Esophagus muscularis mucosa (tissue), 4 donors: ENCODE measurements at regions not wholly inside any gene's neighbourhood (a gene's known extent, or its start where the extent isn't known, plus 50 kb on each side); places are given as distances from the start of the nearest gene placed in this dataset.

Source experiments
- DNase-seq: peaks from one replicate; pipeline ENCODE4 v3.0.0-alpha.2; 2017; ENCODE audit errors: extremely low spot score
- H3K27ac ChIP-seq, 4 donors: fragments of 200-600 bp; sonication (generic); replicated peaks in 1 of 4; 1 replicate in 3 of 4; 2 replicates in 1 of 4; pipeline ENCODE4 v1.5.1; 2016 to 2019; ENCODE audit warnings: mild to moderate bottlenecking in 1 of 4
- H3K27me3 ChIP-seq, 4 donors: fragments of 200-600 bp; sonication (generic); one replicate each; pipeline versions ENCODE4 v1.5.1 to v1.6.0; 2016 to 2019
- H3K36me3 ChIP-seq, 4 donors: fragments of 200-600 bp; sonication (generic); one replicate each; pipeline ENCODE4 v1.5.1; 2016 to 2019
- H3K4me1 ChIP-seq, 4 donors: fragments of 200-600 bp; sonication (generic); one replicate each; pipeline ENCODE4 v1.5.1; 2016 to 2019
- H3K4me3 ChIP-seq, 4 donors: fragments of 200-600 bp; sonication (generic); 1 replicate in 2 of 4; 2 replicates in 2 of 4; pipeline ENCODE4 v1.5.1; 2016 to 2019; ENCODE audit warnings: mild to moderate bottlenecking in 4 of 4, moderate library complexity in 1 of 4
- H3K9me3 ChIP-seq, 4 donors: fragments of 200-600 bp; sonication (generic); 1 replicate in 3 of 4; 2 replicates in 1 of 4; pipeline ENCODE4 v1.5.1; 2016 to 2019
- CTCF ChIP-seq, 3 experiments: fragments of 200-600 bp in 2 of 3; fragments of 450-650 bp in 1 of 3; sonication (generic) in 2 of 3; IDR thresholded peaks; one replicate each; pipeline ENCODE4 v1.5.1; 2017 to 2019; ENCODE audit warnings: antibody characterized with exemption in 3 of 3, mild to moderate bottlenecking in 2 of 3, moderate library complexity in 1 of 3
- EP300 ChIP-seq: sonication (generic); formaldehyde crosslinking; IDR thresholded peaks from one replicate; pipeline ENCODE4 v1.6.1; 2017; ENCODE audit warnings: antibody characterized with exemption
- POLR2A ChIP-seq: fragments of 450-650 bp; IDR thresholded peaks from one replicate; pipeline ENCODE4 v1.6.1; 2017; ENCODE audit warnings: antibody characterized with exemption, moderate library complexity, mild to moderate bottlenecking, low read depth
- POLR2AphosphoS5 ChIP-seq, 2 donors: sonication (generic); formaldehyde crosslinking; IDR thresholded peaks; one replicate each; pipeline ENCODE4 v1.6.1; 2017; ENCODE audit warnings: antibody characterized with exemption in 2 of 2
- WGBS: methylation state at CpG from one replicate; pipeline ENCODE4 v1.1.5; 2018; 5-methylcytosine and 5-hydroxymethylcytosine counted together
- intact Hi-C: fragments of 100-400 bp; cut with DNase I; formaldehyde crosslinking; loops from one replicate; pipeline ENCODE4 v1.15.1; 2023

DNA sequence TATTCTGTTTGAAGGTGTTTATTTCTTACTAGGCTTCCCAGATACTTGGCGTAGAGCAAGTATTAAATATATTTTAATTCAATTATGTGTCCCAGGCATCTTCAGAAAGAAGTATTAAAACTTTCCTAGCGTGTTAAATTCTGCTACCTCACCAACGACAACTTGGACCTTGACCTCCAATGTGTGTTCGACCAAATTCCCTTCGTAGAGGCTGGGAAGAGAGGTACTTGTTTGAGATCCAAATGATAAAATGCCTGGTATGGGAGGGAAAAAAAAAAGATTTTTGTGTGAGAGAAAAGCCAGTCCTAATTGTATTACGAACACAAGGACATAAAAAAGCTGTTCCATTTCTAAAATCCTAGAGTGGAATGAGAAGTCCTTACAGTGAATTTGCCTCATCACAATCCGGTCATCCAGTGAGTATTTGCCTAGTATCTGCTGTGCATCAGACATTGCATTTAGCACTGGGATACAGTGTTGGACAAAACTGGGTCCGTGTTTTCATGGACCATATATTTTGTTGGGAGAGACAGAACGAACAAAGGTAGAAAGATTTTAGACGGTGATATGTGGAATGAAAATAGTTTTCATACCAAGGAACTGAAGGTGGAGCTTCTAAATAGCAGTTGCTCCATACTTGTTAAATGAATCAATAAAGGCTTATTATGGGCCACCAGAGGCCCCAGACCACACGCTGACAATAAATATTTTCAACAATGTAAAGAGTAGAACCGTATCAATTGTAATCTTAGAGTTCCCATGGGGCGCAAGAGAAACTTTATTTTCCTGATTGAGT, 103.1 kb downstream of the KIF4B start:
- no peaks in the 10 kb centered on the region for H3K9me3 ChIP-seq
- peaks cover 0 to 7% (median 2%) of the 10 kb centered on the region in 4 donors for H3K4me1 ChIP-seq
- no peak overlapping the region for H3K27ac ChIP-seq
- intact Hi-C loops: no loop called here
- 78% methylated on average over 13 of the region's 13 CpGs for WGBS
- no peak for DNase-seq
- no peaks in the 10 kb centered on the region for H3K27me3 ChIP-seq
- no peak overlapping the region for H3K4me3 ChIP-seq
- no peaks in the 10 kb centered on the region for H3K36me3 ChIP-seq
- TF ChIP-seq POLR2AphosphoS5 (IDR thresholded peaks at IDR 0.05): no peak
- no peak for TF ChIP-seq EP300
- TF ChIP-seq POLR2A: no peak
- no peak for TF ChIP-seq CTCF (IDR thresholded peaks at IDR 0.05)

- no peak for DNase-seq
- intact Hi-C loops: no loop called here
- TF ChIP-seq POLR2AphosphoS5 (IDR thresholded peaks at IDR 0.05) (no peak), CTCF (IDR thresholded peaks at IDR 0.05) (no peak), POLR2A (no peak), EP300 (no peak)
- 37% methylated on average over 7 of the region's 7 CpGs for WGBS
- H3K4me3 ChIP-seq: no peak overlapping the region
- no peaks in the 10 kb centered on the region for H3K36me3 ChIP-seq
- H3K4me1 ChIP-seq: peaks cover 0 to 5% (median under 1%) of the 10 kb centered on the region in 4 donors
- no peak overlapping the region for H3K27ac ChIP-seq
- H3K9me3 ChIP-seq: no peaks in the 10 kb centered on the region
- no peaks in the 10 kb centered on the region for H3K27me3 ChIP-seq
These were observed 112.1 kb downstream of the KIF4B start for GRCh38 chr5:155125551-155126095.

DNA sequence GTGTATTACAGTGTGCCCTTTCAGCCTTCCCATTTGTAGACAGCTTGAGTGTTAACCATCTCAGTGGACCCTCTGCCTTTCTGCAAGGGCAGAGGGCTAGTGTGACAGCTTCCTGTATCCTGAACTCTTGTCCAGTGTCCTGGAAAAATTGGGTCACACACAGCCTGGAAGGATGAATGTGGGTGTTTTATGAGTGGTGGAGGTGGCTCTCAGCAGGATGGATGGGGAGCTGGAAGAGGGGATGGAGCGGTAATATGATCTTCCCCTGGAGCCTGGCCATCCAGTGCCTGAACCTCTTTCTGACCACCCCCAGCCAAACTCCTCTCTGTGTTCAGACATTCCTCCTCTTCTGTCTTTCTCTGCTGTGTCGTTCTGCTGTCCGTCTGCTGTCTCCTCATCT, 113.0 kb downstream of the KIF4B start:
- Histone ChIP-seq H3K9me3 (no peaks in the 10 kb centered on the region), H3K4me3 (no peak overlapping the region), H3K27ac (no peak overlapping the region), H3K27me3 (no peaks in the 10 kb centered on the region), H3K36me3 (no peaks in the 10 kb centered on the region), H3K4me1 (peaks cover 0 to 5% (median 2%) of the 10 kb centered on the region in 4 donors)
- no peak for DNase-seq
- TF ChIP-seq POLR2AphosphoS5 (IDR thresholded peaks at IDR 0.05) (no peak), POLR2A (no peak), CTCF (IDR thresholded peaks at IDR 0.05) (no peak), EP300 (no peak)
- intact Hi-C loops: no loop called here
- WGBS: 74% methylated on average over 3 of the region's 3 CpGs

GRCh38 chr5:155127552-155127951, 114.0 kb downstream of the KIF4B start:
- intact Hi-C loops: no loop called here

More at GRCh38 chr5:155127552-155127951, 114.0 kb downstream of the KIF4B start:
- whole genome bisulfite sequencing: 90% methylated on average over 5 of the region's 5 CpGs
- Histone ChIP-seq H3K4me3 (no peak overlapping the region), H3K4me1 (peaks cover 0 to 5% (median 2%) of the 10 kb centered on the region in 4 donors), H3K9me3 (no peaks in the 10 kb centered on the region), H3K36me3 (no peaks in the 10 kb centered on the region), H3K27ac (no peak overlapping the region), H3K27me3 (no peaks in the 10 kb centered on the region)
- no peak for DNase-seq
- TF ChIP-seq POLR2A (no peak), POLR2AphosphoS5 (IDR thresholded peaks at IDR 0.05) (no peak), EP300 (no peak), CTCF (IDR thresholded peaks at IDR 0.05) (no peak)
